ENCODE measurements at regions not wholly inside any gene's neighbourhood (a gene's known extent, or its start where the extent isn't known, plus 50 kb on each side); places are given as distances from the start of the nearest gene placed in this dataset.

- no peak for TF ChIP-seq EZH2 (IDR thresholded peaks at IDR 0.05)
- TF ChIP-seq POLR2AphosphoS5 (IDR thresholded peaks at IDR 0.05; ENCODE audit: borderline replicate concordance, low read depth, low read length), result no peak
Measured at GRCh38 chr13:65293530-65294198, 1936.5 kb downstream of the PCDH9 start.
